Esophagus squamous epithelium (tissue), 4 donors: ENCODE measurements at regions not wholly inside any gene's neighbourhood (a gene's known extent, or its start where the extent isn't known, plus 50 kb on each side); places are given as distances from the start of the nearest gene placed in this dataset.

Source experiments
- POLR2A ChIP-seq, 4 donors: fragments of 450-650 bp; IDR thresholded peaks; one replicate each; pipeline ENCODE4 v1.6.1; 2017; ENCODE audit warnings: antibody characterized with exemption in 4 of 4, mild to moderate bottlenecking in 4 of 4, moderate library complexity in 3 of 4
- TF ChIP-seq, protein P1 (sequence below), 6 experiments: fragments of 450-650 bp in 4 of 6; fragments of 200-600 bp in 2 of 6; sonication (generic) in 2 of 6; IDR thresholded peaks; one replicate each; pipeline ENCODE4 v1.5.1; 2016 to 2019; ENCODE audit warnings: antibody characterized with exemption in 6 of 6, mild to moderate bottlenecking in 4 of 6, moderate library complexity in 4 of 6

- TF ChIP-seq, protein P1, sequence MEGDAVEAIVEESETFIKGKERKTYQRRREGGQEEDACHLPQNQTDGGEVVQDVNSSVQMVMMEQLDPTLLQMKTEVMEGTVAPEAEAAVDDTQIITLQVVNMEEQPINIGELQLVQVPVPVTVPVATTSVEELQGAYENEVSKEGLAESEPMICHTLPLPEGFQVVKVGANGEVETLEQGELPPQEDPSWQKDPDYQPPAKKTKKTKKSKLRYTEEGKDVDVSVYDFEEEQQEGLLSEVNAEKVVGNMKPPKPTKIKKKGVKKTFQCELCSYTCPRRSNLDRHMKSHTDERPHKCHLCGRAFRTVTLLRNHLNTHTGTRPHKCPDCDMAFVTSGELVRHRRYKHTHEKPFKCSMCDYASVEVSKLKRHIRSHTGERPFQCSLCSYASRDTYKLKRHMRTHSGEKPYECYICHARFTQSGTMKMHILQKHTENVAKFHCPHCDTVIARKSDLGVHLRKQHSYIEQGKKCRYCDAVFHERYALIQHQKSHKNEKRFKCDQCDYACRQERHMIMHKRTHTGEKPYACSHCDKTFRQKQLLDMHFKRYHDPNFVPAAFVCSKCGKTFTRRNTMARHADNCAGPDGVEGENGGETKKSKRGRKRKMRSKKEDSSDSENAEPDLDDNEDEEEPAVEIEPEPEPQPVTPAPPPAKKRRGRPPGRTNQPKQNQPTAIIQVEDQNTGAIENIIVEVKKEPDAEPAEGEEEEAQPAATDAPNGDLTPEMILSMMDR (IDR thresholded peaks at IDR 0.05) = no peak
- TF ChIP-seq POLR2A (IDR thresholded peaks at IDR 0.05) = no peak
Measured at GRCh38 chr15:66651198-66651597, 50.8 kb upstream of the SMAD6 start.
